Activated gamma-delta T cell treated with Interleukin-2 at 50 U/mL for 16 hours (primary cell): ENCODE measurements at regions not wholly inside any gene's neighbourhood (a gene's known extent, or its start where the extent isn't known, plus 50 kb on each side); places are given as distances from the start of the nearest gene placed in this dataset.

Experiments used
- DNase-seq: peaks from one replicate; pipeline ENCODE4 v3.0.0-alpha.2; 2020

- DNase-seq = no peak
Observed at GRCh38 chrX:727738-728621, 97.4 kb downstream of the SHOX start.

- no peak for DNase-seq
Observed at GRCh38 chrX:725971-726370, 95.4 kb downstream of the SHOX start.

GRCh38 chrX:724256-724655 is 93.7 kb downstream of the SHOX start:
- no peak for DNase-seq

GRCh38 chrX:723781-724180 is 93.2 kb downstream of the SHOX start:
- no peak for DNase-seq

GRCh38 chrX:721354-721753 is 90.8 kb downstream of the SHOX start:
- no peak for DNase-seq

- no peak for DNase-seq
Observed at GRCh38 chrX:720825-721224, 90.2 kb downstream of the SHOX start.

- DNase-seq = no peak
Observed at GRCh38 chrX:720250-720649, 89.7 kb downstream of the SHOX start.

- DNase-seq = no peak
Observed at GRCh38 chrX:716136-716535, 85.5 kb downstream of the SHOX start.

- no peak for DNase-seq
Observed at GRCh38 chrX:714131-714530, 83.5 kb downstream of the SHOX start.
